Activated B cell treated with CpG ODN at 0.5 μM for 24 hours (primary cell): ENCODE measurements at regions not wholly inside any gene's neighbourhood (a gene's known extent, or its start where the extent isn't known, plus 50 kb on each side); places are given as distances from the start of the nearest gene placed in this dataset.

Experiments
- ATAC-seq: fragments of 200-7000 bp; cut with Tn5 transposase; one replicate; pipeline ENCODE4 v1.10.0; 2021; ENCODE audit warnings: low read depth, mild to moderate bottlenecking, moderate library complexity
- CTCF ChIA-PET: fragments of 350-600 bp; sonication (Branson Sonifier 250); formaldehyde crosslinking; loops from one replicate; lab custom pipeline; 2021; ENCODE audit warnings: antibody characterized with exemption; lab: Charles Lee
- POLR2A ChIA-PET: fragments of 350-600 bp; sonication (Branson Sonifier 250); formaldehyde crosslinking; loops from one replicate; lab custom pipeline; 2021; ENCODE audit warnings: antibody characterized with exemption; lab: Charles Lee
- DNase-seq: peaks from one replicate; pipeline ENCODE4 v3.0.0; 2022
- H3K27ac Mint-ChIP-seq: one replicate; pipeline ENCODE4 v1.8.0; 2020; ENCODE audit warnings: mixed read lengths
- H3K27me3 Mint-ChIP-seq: one replicate; pipeline ENCODE4 v1.8.0; 2021; ENCODE audit warnings: mixed read lengths
- H3K36me3 Mint-ChIP-seq: one replicate; pipeline ENCODE4 v1.8.0; 2021; ENCODE audit warnings: low read depth, mixed read lengths
- H3K4me1 Mint-ChIP-seq: one replicate; pipeline ENCODE4 v1.8.0; 2021; ENCODE audit warnings: mixed read lengths
- H3K4me3 Mint-ChIP-seq: one replicate; pipeline ENCODE4 v1.8.0; 2020; ENCODE audit warnings: mild to moderate bottlenecking, mixed read lengths
- H3K9me3 Mint-ChIP-seq: one replicate; pipeline ENCODE4 v1.8.0; 2020; ENCODE audit warnings: mixed read lengths
- CTCF ChIP-seq: fragments of 200-600 bp; IDR thresholded peaks from one replicate; pipeline ENCODE4 v1.8.0; 2022; ENCODE audit warnings: antibody characterized with exemption, mild to moderate bottlenecking
- intact Hi-C: fragments of 100-400 bp; cut with micrococcal nuclease; formaldehyde crosslinking; loops from one replicate; pipeline ENCODE4 v1.15.1; 2024

GRCh38 chr11:98559961-98560360 is 460.8 kb upstream of the CNTN5 start:
- Mint-ChIP-seq H3K9me3 (peaks cover 4% of the 10 kb centered on the region), H3K27ac (no peak overlapping the region), H3K4me3 (no peak overlapping the region), H3K27me3 (no peaks in the 10 kb centered on the region), H3K36me3 (no peaks in the 10 kb centered on the region), H3K4me1 (no peaks in the 10 kb centered on the region)
- ChIA-PET POLR2A (no interaction called here), CTCF (no interaction called here)
- intact Hi-C loops, result no loop called here
- DNase-seq, result no peak
- ATAC-seq, result no peak
- no peak for TF ChIP-seq CTCF

- no peaks in the 10 kb centered on the region for H3K4me1 Mint-ChIP-seq
- no peaks in the 10 kb centered on the region for H3K36me3 Mint-ChIP-seq
- peaks cover 4% of the 10 kb centered on the region for H3K9me3 Mint-ChIP-seq
- H3K4me3 Mint-ChIP-seq, result no peak overlapping the region
- ChIA-PET POLR2A (no interaction called here), CTCF (no interaction called here)
- H3K27me3 Mint-ChIP-seq, result no peaks in the 10 kb centered on the region
- intact Hi-C loops, result no loop called here
- TF ChIP-seq CTCF, result no peak
- ATAC-seq (no peak), DNase-seq (no peak)
- H3K27ac Mint-ChIP-seq, result no peak overlapping the region
Observed at GRCh38 chr11:98561252-98561651, 459.5 kb upstream of the CNTN5 start.

- TF ChIP-seq CTCF, result no peak
- intact Hi-C loops, result no loop called here
- Mint-ChIP-seq H3K4me1 (no peaks in the 10 kb centered on the region), H3K4me3 (no peak overlapping the region), H3K9me3 (peaks cover 4% of the 10 kb centered on the region), H3K27me3 (no peaks in the 10 kb centered on the region), H3K36me3 (no peaks in the 10 kb centered on the region), H3K27ac (no peak overlapping the region)
- ATAC-seq (no peak), DNase-seq (no peak)
- POLR2A ChIA-PET, result no interaction called here
- CTCF ChIA-PET, result no interaction called here
Observed at GRCh38 chr11:98561877-98562395, 458.8 kb upstream of the CNTN5 start.

GRCh38 chr11:98564233-98564632 is 456.5 kb upstream of the CNTN5 start:
- no peaks in the 10 kb centered on the region for H3K36me3 Mint-ChIP-seq
- H3K27me3 Mint-ChIP-seq, result no peaks in the 10 kb centered on the region
- no peak overlapping the region for H3K4me3 Mint-ChIP-seq
- ATAC-seq (no peak), DNase-seq (no peak)
- CTCF ChIA-PET, result no interaction called here
- no peaks in the 10 kb centered on the region for H3K4me1 Mint-ChIP-seq
- intact Hi-C loops, result no loop called here
- H3K9me3 Mint-ChIP-seq, result peaks cover 4% of the 10 kb centered on the region
- H3K27ac Mint-ChIP-seq, result no peak overlapping the region
- POLR2A ChIA-PET, result no interaction called here
- TF ChIP-seq CTCF, result no peak

GRCh38 chr11:98564881-98565280 is 455.9 kb upstream of the CNTN5 start:
- no peak for ATAC-seq
- Mint-ChIP-seq H3K27ac (no peak overlapping the region), H3K4me1 (no peaks in the 10 kb centered on the region), H3K4me3 (no peak overlapping the region), H3K27me3 (no peaks in the 10 kb centered on the region), H3K36me3 (no peaks in the 10 kb centered on the region), H3K9me3 (peaks cover 2% of the 10 kb centered on the region)
- intact Hi-C loops, result no loop called here
- no peak for TF ChIP-seq CTCF
- CTCF ChIA-PET, result no interaction called here
- no peak for DNase-seq
- POLR2A ChIA-PET, result no interaction called here
